H9 (cell line): ENCODE measurements at regions not wholly inside any gene's neighbourhood (a gene's known extent, or its start where the extent isn't known, plus 50 kb on each side); places are given as distances from the start of the nearest gene placed in this dataset.

Experiments used
- DNase-seq: peaks from one replicate; pipeline ENCODE4 v3.0.0-alpha.2; 2017
- H2AFZ ChIP-seq: one replicate; pipeline ENCODE4 v1.6.1; 2013; ENCODE audit warnings: mild to moderate bottlenecking, low read length, control low read depth, moderate library complexity
- H2AK5ac ChIP-seq: 2 replicates; pipeline ENCODE4 v1.6.1; 2013; ENCODE audit warnings: low read length, control low read depth, mixed read lengths; ENCODE audit not compliant: insufficient read length
- H2BK120ac ChIP-seq: one replicate; pipeline ENCODE4 v1.6.1; 2013; ENCODE audit warnings: low read depth, mild to moderate bottlenecking, low read length, control low read depth, inconsistent platforms; ENCODE audit not compliant: poor library complexity, severe bottlenecking
- H2BK12ac ChIP-seq: 2 replicates; pipeline ENCODE4 v1.6.1; 2013; ENCODE audit warnings: low read length, control low read depth, mixed read lengths, low read depth; ENCODE audit not compliant: insufficient read length
- H2BK15ac ChIP-seq: 2 replicates; pipeline ENCODE4 v1.6.1; 2013; ENCODE audit warnings: low read depth, low read length, control low read depth
- H2BK20ac ChIP-seq: one replicate; pipeline ENCODE4 v1.6.1; 2013; ENCODE audit warnings: low read depth, mild to moderate bottlenecking, low read length, control low read depth, inconsistent platforms; ENCODE audit not compliant: poor library complexity, severe bottlenecking
- H2BK5ac ChIP-seq: 2 replicates; pipeline ENCODE4 v1.6.1; 2013; ENCODE audit warnings: low read length, control low read depth, mixed read lengths; ENCODE audit not compliant: insufficient read length
- H3K14ac ChIP-seq: 2 replicates; pipeline ENCODE4 v1.6.1; 2013; ENCODE audit warnings: low read length, control low read depth; ENCODE audit not compliant: insufficient read depth
- H3K18ac ChIP-seq: 2 replicates; pipeline ENCODE4 v1.6.1; 2013; ENCODE audit warnings: low read depth, mild to moderate bottlenecking, mixed read lengths, low read length, control low read depth; ENCODE audit not compliant: insufficient read length
- H3K23ac ChIP-seq: 2 replicates; pipeline ENCODE4 v1.6.1; 2013; ENCODE audit warnings: low read length, control low read depth, mixed read lengths, low read depth; ENCODE audit not compliant: insufficient read length
- H3K23me2 ChIP-seq: 2 replicates; pipeline ENCODE4 v1.6.1; 2013; ENCODE audit warnings: low read depth, mild to moderate bottlenecking, mixed read lengths, low read length, control low read depth; ENCODE audit not compliant: insufficient read length, poor library complexity, severe bottlenecking
- H3K27ac ChIP-seq: 2 replicates; pipeline ENCODE4 v1.5.1; 2013; ENCODE audit warnings: low read length, control low read depth, mixed read lengths, low read depth; ENCODE audit not compliant: insufficient read length
- H3K27me3 ChIP-seq: 2 replicates; pipeline ENCODE4 v1.6.1; 2013; ENCODE audit warnings: low read length, control low read depth, inconsistent platforms; ENCODE audit not compliant: insufficient read depth
- H3K4ac ChIP-seq: 2 replicates; pipeline ENCODE4 v1.6.1; 2013; ENCODE audit warnings: low read depth, mild to moderate bottlenecking, control low read depth, inconsistent platforms, low read length, moderate library complexity
- H3K4me1 ChIP-seq: 2 replicates; pipeline ENCODE4 v1.6.1; 2013; ENCODE audit warnings: low read length, control low read depth, inconsistent platforms; ENCODE audit not compliant: insufficient read depth
- H3K4me2 ChIP-seq: 2 replicates; pipeline ENCODE4 v1.6.1; 2013; ENCODE audit warnings: low read length, control low read depth, mixed read lengths; ENCODE audit not compliant: insufficient read length, insufficient read depth
- H3K56ac ChIP-seq: 2 replicates; pipeline ENCODE4 v1.6.1; 2013; ENCODE audit warnings: low read depth, mild to moderate bottlenecking, mixed read lengths, low read length, control low read depth; ENCODE audit not compliant: insufficient read length
- H3K79me1 ChIP-seq: 2 replicates; pipeline ENCODE4 v1.6.1; 2013; ENCODE audit warnings: low read depth, mild to moderate bottlenecking, moderate library complexity, low read length, control low read depth, inconsistent platforms; ENCODE audit not compliant: insufficient read depth, poor library complexity, severe bottlenecking
- H3K79me2 ChIP-seq: 2 replicates; pipeline ENCODE4 v1.6.1; 2013; ENCODE audit warnings: low read length, control low read depth, inconsistent platforms; ENCODE audit not compliant: insufficient read depth
- H3K9ac ChIP-seq: 2 replicates; pipeline ENCODE4 v1.6.1; 2013; ENCODE audit warnings: low read length, control low read depth, mixed read lengths; ENCODE audit not compliant: insufficient read length; ENCODE audit errors: extremely low read depth
- H3K9me3 ChIP-seq: one replicate; pipeline ENCODE4 v1.6.1; 2013; ENCODE audit warnings: low read depth, low read length, inconsistent platforms; ENCODE audit not compliant: control insufficient read depth
- H3T11ph ChIP-seq: one replicate; pipeline ENCODE4 v1.6.1; 2013; ENCODE audit warnings: mild to moderate bottlenecking, low read length, control low read depth, inconsistent platforms
- H4K20me1 ChIP-seq: one replicate; pipeline ENCODE4 v1.6.1; 2013; ENCODE audit not compliant: control insufficient read depth, insufficient read length, insufficient read depth
- H4K5ac ChIP-seq: 2 replicates; pipeline ENCODE4 v1.6.1; 2013; ENCODE audit warnings: low read depth, mild to moderate bottlenecking, mixed read lengths, low read length, control low read depth; ENCODE audit not compliant: insufficient read length
- H4K8ac ChIP-seq: replicated peaks from 2 replicates; pipeline ENCODE4 v1.6.1; 2013; ENCODE audit warnings: low read length, control low read depth, mixed read lengths, low read depth; ENCODE audit not compliant: insufficient read length
- H4K91ac ChIP-seq: 2 replicates; pipeline ENCODE4 v1.6.1; 2013; ENCODE audit warnings: low read depth, mild to moderate bottlenecking, moderate library complexity, mixed read lengths, low read length, control low read depth; ENCODE audit not compliant: insufficient read length
- H3K27ac Mint-ChIP-seq, 3 experiments: 2 replicates in 2 of 3; 3 replicates in 1 of 3; pipeline ENCODE4 v1.8.0; 2020 to 2021; ENCODE audit warnings: mixed read lengths in 3 of 3, mild to moderate bottlenecking in 1 of 3, moderate library complexity in 1 of 3
- H3K27me3 Mint-ChIP-seq: 2 replicates; pipeline ENCODE4 v1.8.0; 2021; ENCODE audit warnings: low read depth, mild to moderate bottlenecking, moderate library complexity, mixed read lengths
- H3K36me3 Mint-ChIP-seq, 3 experiments: 2 replicates in 2 of 3; 3 replicates in 1 of 3; pipeline ENCODE4 v1.8.0; 2020 to 2021; ENCODE audit warnings: low read depth in 3 of 3, mixed read lengths in 3 of 3; ENCODE audit not compliant: insufficient read depth in 1 of 3
- H3K4me1 Mint-ChIP-seq, 2 experiments: 2 replicates each; pipeline ENCODE4 v1.8.0; 2020; ENCODE audit warnings: mixed read lengths in 2 of 2
- H3K4me3 Mint-ChIP-seq, 2 experiments: 2 replicates in 1 of 2; 3 replicates in 1 of 2; pipeline ENCODE4 v1.8.0; 2020 to 2021; ENCODE audit warnings: mild to moderate bottlenecking in 2 of 2, mixed read lengths in 2 of 2, moderate library complexity in 1 of 2
- H3K9me3 Mint-ChIP-seq, 2 experiments: 2 replicates in 1 of 2; 3 replicates in 1 of 2; pipeline ENCODE4 v1.8.0; 2020; ENCODE audit warnings: mild to moderate bottlenecking in 2 of 2, mixed read lengths in 2 of 2, moderate library complexity in 1 of 2
- CTCF ChIP-seq: fragments of 200-600 bp; sonication (generic); conservative IDR thresholded peaks from 3 replicates; pipeline ENCODE4 v1.8.0; 2021; ENCODE audit warnings: antibody characterized with exemption, mild to moderate bottlenecking
- WGBS: extraction: QIAGEN DNeasy Blood & Tissue Kit; methylation state at CpG from one replicate; pipeline ENCODE4 v1.1.7; 2013; ENCODE audit warnings: missing lambda C conversion rate, low lambda C conversion rate, mixed read lengths; ENCODE audit not compliant: insufficient read length; ENCODE audit errors: extremely low coverage; 5-methylcytosine and 5-hydroxymethylcytosine counted together

- H3K4ac ChIP-seq, result no peak overlapping the region
- no peaks in the 10 kb centered on the region for H3K79me2 ChIP-seq
- Mint-ChIP-seq H3K9me3 (peaks cover 6% of the 10 kb centered on the region in 2 experiments; a peak in 4 of 5 replicates), H3K4me3 (no peak overlapping the region), H3K36me3 (0 out of 7 replicates have a peak, but pooled peaks cover 0 to 6% (median 0%) of the 10 kb centered on the region in 3 experiments), H3K27ac (no peak overlapping the region), H3K27me3 (no peaks in the 10 kb centered on the region; the same call in 1 of the 2 replicates), H3K4me1 (peaks cover 12 to 15% of the 10 kb centered on the region in 2 experiments)
- H3K18ac ChIP-seq, result no peak overlapping the region
- no peak overlapping the region for H4K91ac ChIP-seq
- no peak overlapping the region for H4K5ac ChIP-seq
- H3K27ac ChIP-seq, result no peak overlapping the region
- no peaks in the 10 kb centered on the region for H3K79me1 ChIP-seq
- no peak overlapping the region for H4K8ac ChIP-seq
- H3K23ac ChIP-seq, result no peak overlapping the region
- H3K4me1 ChIP-seq, result no peaks in the 10 kb centered on the region; the same call in 1 of the 2 replicates
- H2BK120ac ChIP-seq, result no peak overlapping the region
- H3K4me2 ChIP-seq, result no peak overlapping the region
- H3K14ac ChIP-seq, result no peak overlapping the region
- H2BK5ac ChIP-seq, result no peak overlapping the region
- no peaks in the 10 kb centered on the region for H4K20me1 ChIP-seq
- no peak overlapping the region for H3K9ac ChIP-seq
- H2AFZ ChIP-seq, result no peak overlapping the region
- no CpG with 5 or more reads among the region's 2 CpGs for WGBS
- H3K9me3 ChIP-seq, result no peaks in the 10 kb centered on the region
- no peak overlapping the region for H2BK12ac ChIP-seq
- no peaks in the 10 kb centered on the region for H3K23me2 ChIP-seq
- no peak overlapping the region for H3T11ph ChIP-seq
- no peak overlapping the region for H2AK5ac ChIP-seq
- H3K27me3 ChIP-seq, result no peaks in the 10 kb centered on the region
- no peak for TF ChIP-seq CTCF
- H2BK15ac ChIP-seq, result no peak overlapping the region
- no peak overlapping the region for H3K56ac ChIP-seq
- no peak overlapping the region for H2BK20ac ChIP-seq
- no peak for DNase-seq
Observed at GRCh38 chr5:57718155-57718554, 235.5 kb upstream of the ACTBL2 start.
